Adipocyte (in vitro differentiated cells): ENCODE measurements at regions not wholly inside any gene's neighbourhood (a gene's known extent, or its start where the extent isn't known, plus 50 kb on each side); places are given as distances from the start of the nearest gene placed in this dataset.

Experiments
- DNase-seq: peaks from one replicate; pipeline ENCODE4 v3.0.0-alpha.2; 2015; ENCODE audit warnings: low read depth
- H3K27me3 ChIP-seq: replicated peaks from 2 replicates; pipeline ENCODE4 v1.7.0; 2013; ENCODE audit warnings: mild to moderate bottlenecking, low read length, moderate library complexity; ENCODE audit not compliant: control insufficient read depth, insufficient read depth
- H3K36me3 ChIP-seq: 2 replicates; pipeline ENCODE4 v1.7.0; 2013; ENCODE audit warnings: low read length, mild to moderate bottlenecking, moderate library complexity; ENCODE audit not compliant: control insufficient read depth, insufficient read depth, severe bottlenecking
- H3K4me1 ChIP-seq: 2 replicates; pipeline ENCODE4 v1.7.0; 2013; ENCODE audit warnings: mild to moderate bottlenecking, low read length, moderate library complexity; ENCODE audit not compliant: control insufficient read depth, insufficient read depth
- H3K4me3 ChIP-seq: 2 replicates; pipeline ENCODE4 v1.7.0; 2013; ENCODE audit warnings: mild to moderate bottlenecking, low read length, moderate library complexity
- H3K9ac ChIP-seq: 2 replicates; pipeline ENCODE4 v1.7.0; 2013; ENCODE audit warnings: mild to moderate bottlenecking, low read length, moderate library complexity
- H3K9me3 ChIP-seq: 2 replicates; pipeline ENCODE4 v1.7.0; 2013; ENCODE audit warnings: mild to moderate bottlenecking, low read length, moderate library complexity; ENCODE audit not compliant: control insufficient read depth

GRCh38 chr21:27673581-27673980, 706.7 kb upstream of the ADAMTS5 start:
- Histone ChIP-seq H3K27me3 (no peaks in the 10 kb centered on the region), H3K4me1 (peaks cover 26% of the 10 kb centered on the region), H3K4me3 (no peak overlapping the region), H3K9ac (no peak overlapping the region), H3K9me3 (no peaks in the 10 kb centered on the region), H3K36me3 (no peaks in the 10 kb centered on the region)
- no peak for DNase-seq

GRCh38 chr21:27671207-27671606, 704.3 kb upstream of the ADAMTS5 start:
- Histone ChIP-seq H3K36me3 (no peaks in the 10 kb centered on the region), H3K9ac (no peak overlapping the region), H3K4me3 (no peak overlapping the region), H3K27me3 (no peaks in the 10 kb centered on the region), H3K4me1 (peaks cover 34% of the 10 kb centered on the region), H3K9me3 (no peaks in the 10 kb centered on the region)
- DNase-seq, result no peak

- peaks cover 13% of the 10 kb centered on the region for H3K4me1 ChIP-seq
- no peak for DNase-seq
- no peak overlapping the region for H3K4me3 ChIP-seq
- no peaks in the 10 kb centered on the region for H3K27me3 ChIP-seq
- H3K36me3 ChIP-seq, result no peaks in the 10 kb centered on the region
- no peaks in the 10 kb centered on the region for H3K9me3 ChIP-seq
- no peak overlapping the region for H3K9ac ChIP-seq
Measured at GRCh38 chr21:27653481-27653880, 686.6 kb upstream of the ADAMTS5 start.

GRCh38 chr21:27649762-27650161, 682.9 kb upstream of the ADAMTS5 start:
- peaks cover 33% of the 10 kb centered on the region for H3K4me1 ChIP-seq
- H3K36me3 ChIP-seq, result no peaks in the 10 kb centered on the region
- H3K4me3 ChIP-seq, result no peak overlapping the region
- H3K27me3 ChIP-seq, result no peaks in the 10 kb centered on the region
- no peaks in the 10 kb centered on the region for H3K9me3 ChIP-seq
- no peak for DNase-seq
- no peak overlapping the region for H3K9ac ChIP-seq

GRCh38 chr21:27649323-27649722, 682.4 kb upstream of the ADAMTS5 start:
- H3K27me3 ChIP-seq, result no peaks in the 10 kb centered on the region
- H3K4me1 ChIP-seq, result peaks cover 33% of the 10 kb centered on the region
- H3K4me3 ChIP-seq, result peak overlapping the region; percentile 31
- H3K9me3 ChIP-seq, result no peaks in the 10 kb centered on the region
- no peaks in the 10 kb centered on the region for H3K36me3 ChIP-seq
- H3K9ac ChIP-seq, result peak overlapping the region; percentile 23
- peak; percentile 77 for DNase-seq

GRCh38 chr21:27648560-27648959, 681.7 kb upstream of the ADAMTS5 start:
- peak; percentile 78 for DNase-seq
- H3K36me3 ChIP-seq, result no peaks in the 10 kb centered on the region
- no peaks in the 10 kb centered on the region for H3K27me3 ChIP-seq
- peak overlapping the region; percentile 23 for H3K9ac ChIP-seq
- H3K4me1 ChIP-seq, result peaks cover 36% of the 10 kb centered on the region
- no peaks in the 10 kb centered on the region for H3K9me3 ChIP-seq
- H3K4me3 ChIP-seq, result peak overlapping the region; percentile 31

GRCh38 chr21:27647921-27648320, 681.0 kb upstream of the ADAMTS5 start:
- no peaks in the 10 kb centered on the region for H3K27me3 ChIP-seq
- no peaks in the 10 kb centered on the region for H3K36me3 ChIP-seq
- H3K9ac ChIP-seq, result no peak overlapping the region
- H3K9me3 ChIP-seq, result no peaks in the 10 kb centered on the region
- no peak for DNase-seq
- H3K4me3 ChIP-seq, result no peak overlapping the region
- H3K4me1 ChIP-seq, result peaks cover 42% of the 10 kb centered on the region

- H3K9ac ChIP-seq, result no peak overlapping the region
- no peak for DNase-seq
- peaks cover 47% of the 10 kb centered on the region for H3K4me1 ChIP-seq
- no peaks in the 10 kb centered on the region for H3K36me3 ChIP-seq
- no peak overlapping the region for H3K4me3 ChIP-seq
- no peaks in the 10 kb centered on the region for H3K9me3 ChIP-seq
- H3K27me3 ChIP-seq, result no peaks in the 10 kb centered on the region
Measured at GRCh38 chr21:27647401-27647800, 680.5 kb upstream of the ADAMTS5 start.

GRCh38 chr21:27646691-27647090, 679.8 kb upstream of the ADAMTS5 start:
- no peaks in the 10 kb centered on the region for H3K27me3 ChIP-seq
- no peaks in the 10 kb centered on the region for H3K9me3 ChIP-seq

GRCh38 chr21:27646056-27646455, 679.2 kb upstream of the ADAMTS5 start:
- Histone ChIP-seq H3K4me3 (no peak overlapping the region), H3K4me1 (peaks cover 47% of the 10 kb centered on the region), H3K27me3 (no peaks in the 10 kb centered on the region), H3K9ac (no peak overlapping the region), H3K9me3 (no peaks in the 10 kb centered on the region), H3K36me3 (no peaks in the 10 kb centered on the region)
- DNase-seq, result no peak

More at GRCh38 chr21:27646691-27647090, 679.8 kb upstream of the ADAMTS5 start:
- Histone ChIP-seq H3K9ac (no peak overlapping the region), H3K4me1 (peaks cover 47% of the 10 kb centered on the region), H3K4me3 (no peak overlapping the region), H3K36me3 (no peaks in the 10 kb centered on the region)
- no peak for DNase-seq

- Histone ChIP-seq H3K4me3 (no peak overlapping the region), H3K4me1 (peaks cover 47% of the 10 kb centered on the region), H3K27me3 (no peaks in the 10 kb centered on the region), H3K9me3 (no peaks in the 10 kb centered on the region), H3K36me3 (no peaks in the 10 kb centered on the region), H3K9ac (no peak overlapping the region)
- peak; percentile 46 for DNase-seq
Measured at GRCh38 chr21:27645285-27645684, 678.4 kb upstream of the ADAMTS5 start.

- Histone ChIP-seq H3K36me3 (no peaks in the 10 kb centered on the region), H3K4me3 (no peak overlapping the region), H3K9me3 (no peaks in the 10 kb centered on the region), H3K4me1 (peaks cover 33% of the 10 kb centered on the region), H3K27me3 (no peaks in the 10 kb centered on the region), H3K9ac (no peak overlapping the region)
- DNase-seq, result peak; percentile 52
Measured at GRCh38 chr21:27643326-27643725, 676.4 kb upstream of the ADAMTS5 start.
